ENCODE measurements at regions not wholly inside any gene's neighbourhood (a gene's known extent, or its start where the extent isn't known, plus 50 kb on each side); places are given as distances from the start of the nearest gene placed in this dataset.
"Not testable (repeated sequence)": the region's sequence is repeated elsewhere in the genome, so short reads cannot be mapped to it uniquely, and the experiment has no call there.

DNA sequence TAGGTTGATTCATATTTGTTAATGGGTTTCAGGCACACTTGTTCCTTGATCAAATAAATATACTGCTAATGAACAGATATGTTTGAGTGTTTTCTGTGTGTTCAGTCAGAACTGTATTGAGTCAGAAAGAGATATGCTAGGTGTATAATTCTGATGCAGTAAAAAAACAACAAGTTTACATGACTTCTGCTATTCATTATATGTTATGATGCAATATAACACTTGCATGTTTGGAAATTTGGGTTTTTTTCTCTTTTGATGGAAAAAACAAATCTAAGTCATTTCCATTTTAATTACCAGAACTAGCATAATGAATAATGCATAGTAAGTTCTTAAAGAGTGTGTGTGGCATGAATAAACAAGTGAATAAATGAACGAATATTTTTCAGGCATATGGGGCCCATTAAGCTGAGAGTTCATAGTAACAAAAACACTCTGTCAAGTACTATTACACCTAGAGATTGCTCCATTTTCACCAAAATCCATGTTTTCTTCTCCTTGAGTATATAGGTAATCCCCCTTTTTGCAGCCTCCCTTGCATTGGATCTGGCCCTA, 208.3 kb upstream of the NT5E start:
- intact Hi-C loops (cut with DNase I) = no loop called here
- ATAC-seq (no peak), DNase-seq (ENCODE audit: missing footprints) (no peak)

DNA sequence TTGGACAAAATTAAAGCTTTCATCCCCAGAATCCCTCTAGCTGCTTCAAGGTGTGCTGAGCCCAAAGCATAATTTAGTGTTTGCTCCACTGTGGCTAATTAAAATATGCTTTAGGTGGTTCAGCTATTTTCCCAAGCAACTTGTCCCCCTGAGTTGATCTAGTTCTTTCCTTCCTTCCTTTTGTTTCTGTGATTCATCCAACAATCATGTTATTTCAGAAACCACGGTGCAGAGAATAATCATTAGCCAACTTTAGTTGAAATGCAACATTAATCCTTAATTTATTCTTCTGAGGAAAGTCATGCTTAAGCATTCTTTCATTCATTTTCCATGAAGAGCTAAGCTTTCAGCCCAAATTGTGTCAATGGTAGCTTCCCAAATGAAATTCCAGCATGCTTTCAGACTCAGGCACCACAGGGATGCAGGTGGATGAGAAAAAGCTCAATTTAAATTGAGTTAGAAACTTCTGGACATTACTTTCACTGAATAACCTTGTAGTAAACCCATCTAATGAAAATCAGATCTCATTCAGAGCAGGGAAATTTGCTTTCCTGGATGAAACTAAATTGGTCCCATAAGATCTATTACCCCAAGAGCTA, 209.0 kb upstream of the NT5E start:
- DNase-seq (ENCODE audit: missing footprints) (no peak), ATAC-seq (no peak)
- intact Hi-C loops (cut with DNase I) = no loop called here

DNA sequence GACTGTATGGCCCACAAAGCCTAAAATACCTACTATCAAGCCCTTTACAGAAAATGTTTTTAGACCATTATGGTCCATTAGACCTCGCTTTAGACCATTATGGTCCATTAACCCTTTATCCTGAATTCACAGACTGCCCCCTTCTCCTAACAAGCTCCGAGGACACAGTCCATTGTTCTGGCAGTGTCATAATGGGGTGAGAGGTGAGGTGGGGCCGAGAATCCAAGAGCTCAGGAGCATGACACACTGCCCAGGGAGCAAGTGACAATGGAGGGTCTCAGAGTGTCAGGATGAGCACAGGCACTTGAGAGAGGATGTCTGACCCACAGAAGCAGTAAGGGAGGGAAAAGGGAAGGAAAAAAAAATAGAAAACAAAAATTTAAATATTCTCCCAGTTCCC, 212.4 kb upstream of the NT5E start:
- ATAC-seq = no peak
- DNase-seq (ENCODE audit: missing footprints) = no peak
- intact Hi-C loops (cut with DNase I) = no loop called here

DNA sequence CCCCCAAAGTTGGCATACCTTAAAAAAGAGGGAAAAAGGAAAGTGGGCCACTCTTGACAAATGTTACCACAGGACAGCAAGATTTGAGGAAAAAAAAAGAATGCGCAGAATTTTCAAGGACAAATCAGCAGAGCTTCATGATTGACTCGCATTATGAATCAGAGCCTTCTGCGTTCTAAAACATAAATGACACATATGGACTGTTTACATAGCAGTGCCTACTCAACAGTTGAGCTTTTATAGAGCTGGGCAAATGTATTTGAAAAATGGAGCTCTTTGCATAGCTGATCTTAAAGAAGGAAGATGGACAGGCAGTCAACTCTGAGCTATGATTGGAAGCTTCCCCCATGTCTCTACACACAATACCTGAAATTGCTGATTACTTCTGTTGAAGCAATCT, 213.2 kb upstream of the NT5E start:
- ATAC-seq (no peak), DNase-seq (ENCODE audit: missing footprints) (no peak)
- intact Hi-C loops (cut with DNase I) = no loop called here

DNA sequence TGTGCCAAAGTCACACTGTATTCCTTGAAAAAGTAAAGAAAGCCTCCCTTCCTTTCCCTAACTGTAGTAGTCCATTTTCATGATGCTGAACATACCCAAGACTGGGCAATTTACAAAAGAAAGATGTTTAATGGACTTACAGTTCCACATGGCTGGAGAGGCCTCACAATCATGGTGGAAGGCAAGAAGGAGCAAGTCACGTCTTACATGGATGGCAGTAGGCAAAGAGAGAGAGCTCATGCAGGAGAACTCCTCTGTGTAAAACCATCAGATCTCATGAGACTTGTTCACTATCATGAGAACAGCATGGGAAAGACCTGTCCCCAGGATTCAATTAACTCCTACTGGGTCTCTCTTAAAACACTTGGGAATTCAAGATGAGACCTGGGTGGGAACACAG, 222.5 kb upstream of the NT5E start:
- DNase-seq (ENCODE audit: missing footprints); ATAC-seq; intact Hi-C loops (cut with DNase I): not testable (repeated sequence)

DNA sequence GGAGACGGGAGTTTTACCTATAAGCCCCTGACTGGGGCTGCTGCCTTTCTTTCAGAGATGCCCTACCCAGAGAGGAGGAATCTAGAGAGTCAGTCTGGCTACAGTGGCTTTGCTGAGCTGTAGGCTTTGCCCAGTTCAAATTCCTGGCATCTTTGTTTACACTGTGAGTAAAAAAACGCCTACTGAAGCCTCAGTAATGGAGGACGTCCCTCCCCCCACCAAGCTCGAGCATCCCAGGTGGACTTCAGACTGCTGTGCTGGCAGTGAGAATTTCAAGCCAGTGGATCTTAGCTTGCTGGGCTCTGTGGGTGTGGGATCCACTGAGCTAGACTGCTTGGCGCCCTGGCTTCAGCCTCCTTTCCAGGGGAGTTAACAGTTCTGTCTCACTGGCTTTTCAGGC, 237.1 kb upstream of the NT5E start:
- intact Hi-C loops (cut with DNase I); DNase-seq (ENCODE audit: missing footprints); ATAC-seq: not testable (repeated sequence)

DNA sequence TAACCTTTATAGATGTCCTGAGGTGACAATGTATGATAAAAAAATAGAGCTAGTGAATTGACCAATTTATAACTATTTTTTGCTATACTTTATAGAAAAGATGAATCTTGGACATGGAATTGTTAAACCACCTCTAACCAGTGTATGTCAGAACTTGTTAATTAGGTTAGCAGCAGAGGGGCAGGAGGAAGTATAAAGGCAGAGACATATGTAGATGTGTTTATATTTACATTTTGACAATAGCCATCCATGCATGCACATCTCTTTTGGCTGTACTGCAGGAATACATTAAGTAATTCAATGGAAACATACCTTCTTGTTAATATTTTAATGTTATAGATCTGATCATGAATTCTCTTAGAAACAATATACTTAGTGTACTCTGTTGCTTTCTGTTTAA, 254.6 kb upstream of the NT5E start:
- intact Hi-C loops (cut with DNase I) = no loop called here
- ATAC-seq = no peak
- no peak for DNase-seq (ENCODE audit: missing footprints)

DNA sequence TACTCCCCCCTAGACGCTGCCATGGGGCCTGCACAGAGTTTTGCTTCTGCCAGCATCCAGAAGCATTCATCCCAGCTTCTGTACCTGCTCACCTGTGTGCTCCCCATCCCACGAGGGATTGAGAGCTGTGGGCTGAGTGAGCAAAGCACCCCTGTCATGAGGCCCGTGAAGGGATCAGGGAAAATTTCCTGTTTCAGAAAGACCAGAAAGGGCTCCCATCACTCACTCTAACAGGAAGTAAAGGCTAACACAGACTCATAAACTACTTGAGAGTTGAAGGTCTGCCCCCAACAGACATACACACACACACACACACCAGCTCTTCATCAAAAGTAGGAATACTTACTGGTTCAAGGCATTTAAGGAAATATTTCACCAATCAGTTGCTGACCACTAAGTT, 256.5 kb upstream of the NT5E start:
- ATAC-seq (no peak), DNase-seq (ENCODE audit: missing footprints) (no peak)
- intact Hi-C loops (cut with DNase I) = no loop called here

DNA sequence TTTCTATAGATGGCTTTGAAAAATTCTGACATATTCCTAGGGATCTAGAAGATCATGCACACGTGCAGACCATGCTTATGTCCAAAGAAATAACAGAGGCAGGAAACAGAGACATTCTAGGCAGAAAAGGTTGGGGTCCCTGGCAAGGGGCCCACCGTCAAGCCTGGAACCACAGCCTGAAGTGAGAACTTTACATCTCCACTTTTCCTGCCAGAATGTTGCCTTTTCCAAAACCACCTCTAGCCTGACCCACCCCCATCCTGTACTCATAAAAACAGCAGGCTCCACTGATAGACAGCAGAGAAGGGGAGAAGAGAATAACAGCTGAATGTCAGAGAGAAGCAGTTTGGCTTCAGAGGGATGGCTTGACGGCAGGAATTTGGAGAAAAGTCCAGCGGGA, 257.3 kb upstream of the NT5E start:
- ATAC-seq (no peak), DNase-seq (ENCODE audit: missing footprints) (no peak)
- intact Hi-C loops (cut with DNase I) = no loop called here

DNA sequence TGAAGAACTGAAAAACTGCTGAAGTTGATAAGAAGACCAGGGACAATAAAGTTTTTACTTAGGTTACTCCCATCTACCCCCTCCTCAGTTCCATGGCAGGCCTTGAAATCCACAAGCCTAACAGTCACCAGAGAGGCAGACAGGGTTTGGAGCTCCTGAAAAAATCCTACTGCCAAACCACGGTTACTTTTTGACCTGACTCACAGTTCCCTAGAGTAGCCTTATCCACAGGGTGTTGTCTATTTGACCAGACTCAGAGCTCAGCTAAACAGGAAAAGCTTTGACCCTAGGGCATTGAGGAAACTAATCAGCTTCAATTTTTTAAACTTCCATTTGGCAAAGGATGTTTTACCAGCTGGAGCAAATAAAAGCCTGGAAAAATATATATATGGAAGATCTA, 257.7 kb upstream of the NT5E start:
- no peak for ATAC-seq

DNA sequence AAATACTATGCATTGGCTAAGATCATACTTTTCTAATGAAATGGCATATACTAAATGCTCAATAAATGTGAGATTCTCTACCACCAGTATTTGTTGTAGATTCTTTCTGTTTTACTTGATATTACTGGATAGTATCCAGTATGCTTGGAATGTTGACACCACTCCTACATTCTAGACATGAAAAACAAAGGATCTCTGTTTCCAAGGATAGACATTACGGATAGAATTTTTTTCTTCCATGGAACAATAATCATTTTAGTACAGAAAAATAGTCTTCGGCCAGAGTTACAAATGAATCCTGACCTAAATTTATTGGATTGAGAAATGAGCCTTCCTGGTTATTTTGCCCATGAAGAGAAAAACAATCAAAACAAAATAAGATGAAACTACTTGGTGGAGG, 258.2 kb upstream of the NT5E start:
- no peak for DNase-seq (ENCODE audit: missing footprints)
- ATAC-seq = no peak
- intact Hi-C loops (cut with DNase I) = no loop called here

More for the DNA sequence above, 257.7 kb upstream of the NT5E start:
- intact Hi-C loops (cut with DNase I) = no loop called here
- no peak for DNase-seq (ENCODE audit: missing footprints)

DNA sequence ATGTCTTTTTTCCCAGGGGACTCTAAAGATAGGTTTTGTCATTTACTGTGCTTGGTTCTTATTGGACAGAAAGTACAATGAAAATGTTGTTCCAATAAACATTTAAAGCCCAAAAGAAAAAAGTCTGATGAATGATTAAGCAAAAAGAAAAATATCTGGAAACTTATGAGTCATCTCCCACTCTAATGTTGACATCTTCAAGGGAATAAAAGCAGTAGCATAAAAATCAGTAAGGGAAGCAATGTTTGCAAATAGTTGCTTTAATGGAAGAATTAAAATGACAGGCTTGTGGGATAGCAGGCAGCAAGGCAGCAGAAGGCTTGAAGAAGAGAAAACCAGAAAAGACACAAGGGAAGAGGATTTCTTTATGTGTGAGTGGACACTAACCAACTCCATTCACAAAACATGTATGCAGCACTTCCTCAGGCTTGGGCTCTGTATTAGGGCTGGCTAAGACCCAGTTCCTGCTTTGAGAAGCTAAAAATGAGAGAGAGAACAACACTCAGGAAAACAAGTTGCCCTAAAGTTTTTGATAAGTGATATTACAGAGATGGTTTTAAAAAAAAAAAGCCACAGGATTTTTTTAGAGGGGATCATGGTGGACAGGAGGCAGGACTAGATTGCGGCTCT, 263.2 kb upstream of the NT5E start:
- DNase-seq (ENCODE audit: missing footprints) = no peak
- no peak for ATAC-seq

DNA sequence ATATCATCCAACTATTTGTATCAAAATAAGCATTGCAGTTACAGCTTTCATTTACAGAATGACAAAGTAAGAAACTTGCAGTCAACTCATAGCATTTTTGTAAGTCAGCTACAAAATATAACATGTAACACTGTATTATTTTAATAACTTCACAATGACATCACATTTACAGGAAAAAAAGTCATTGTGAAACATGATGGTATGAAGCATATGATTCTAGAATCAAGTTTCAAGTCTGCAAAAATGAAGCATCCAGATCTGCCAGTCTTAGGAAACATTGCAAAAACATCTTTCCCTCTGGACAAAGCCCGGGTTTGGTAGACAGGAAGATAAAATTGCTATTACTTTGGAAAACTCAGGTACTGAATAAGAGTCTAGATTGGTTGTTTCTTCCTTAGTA, 263.9 kb upstream of the NT5E start:
- ATAC-seq (no peak), DNase-seq (ENCODE audit: missing footprints) (no peak)
- intact Hi-C loops (cut with DNase I) = no loop called here

More for the DNA sequence above, 263.2 kb upstream of the NT5E start:
- intact Hi-C loops (cut with DNase I) = no loop called here

DNA sequence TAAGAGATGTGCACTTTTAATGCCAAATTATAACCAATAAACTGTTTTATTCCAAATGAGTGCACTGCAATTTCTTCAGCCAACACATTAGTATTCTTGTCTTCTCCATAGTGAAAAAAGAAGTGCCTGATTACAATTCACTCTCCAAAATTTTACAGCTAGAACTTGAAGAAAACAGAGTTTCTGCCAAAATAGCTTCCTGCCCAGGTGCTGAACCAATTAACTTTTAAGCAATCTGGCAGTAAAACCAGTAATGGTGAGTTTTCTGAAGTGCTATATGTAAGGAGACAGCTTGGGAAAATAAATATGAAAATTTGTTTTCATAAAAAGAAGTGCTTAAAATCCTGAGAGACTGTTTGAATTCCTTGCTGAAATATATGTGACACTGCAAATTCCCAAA, 266.0 kb upstream of the NT5E start:
- intact Hi-C loops (cut with DNase I) = no loop called here
- DNase-seq (ENCODE audit: missing footprints) = no peak
- no peak for ATAC-seq

DNA sequence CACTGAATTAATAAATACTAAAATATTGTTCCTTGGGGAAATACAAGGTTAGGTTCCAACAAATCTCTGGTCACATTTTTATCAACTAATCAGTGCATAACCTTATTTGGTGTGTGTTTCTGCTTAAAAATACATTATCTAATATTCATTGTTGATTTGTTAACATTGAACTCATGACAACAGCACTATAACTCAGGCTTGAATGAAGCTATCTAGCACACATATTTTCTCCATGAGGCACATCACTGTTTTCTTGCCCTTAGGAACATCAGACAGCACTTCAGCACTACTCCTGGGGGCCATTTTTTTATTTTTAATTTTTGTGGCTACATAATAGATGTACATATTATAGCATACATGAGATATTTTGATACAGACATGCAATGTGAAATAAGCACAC, 277.2 kb upstream of the NT5E start:
- ATAC-seq = no peak
- DNase-seq (ENCODE audit: missing footprints) = no peak
- intact Hi-C loops (cut with DNase I) = no loop called here

DNA sequence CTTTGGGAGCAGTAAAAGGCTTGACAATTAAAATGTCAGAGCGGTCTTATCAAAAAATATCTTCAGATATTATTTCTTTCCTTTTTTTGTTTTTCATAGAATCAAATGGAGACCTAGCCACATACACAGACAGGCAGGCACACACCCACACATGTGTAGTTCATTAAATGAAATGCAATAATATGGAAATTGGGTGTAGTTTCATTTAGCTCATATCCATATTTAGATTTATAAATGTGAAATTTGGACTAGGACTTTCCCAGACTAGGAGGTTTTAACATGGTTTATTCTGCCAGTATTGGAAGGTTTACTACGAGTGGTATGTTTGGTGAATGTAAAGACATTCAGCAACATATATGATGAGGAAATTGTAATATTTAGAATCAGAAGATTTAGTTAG, 277.7 kb upstream of the NT5E start:
- no peak for ATAC-seq
- intact Hi-C loops (cut with DNase I) = no loop called here
- DNase-seq (ENCODE audit: missing footprints) = no peak

DNA sequence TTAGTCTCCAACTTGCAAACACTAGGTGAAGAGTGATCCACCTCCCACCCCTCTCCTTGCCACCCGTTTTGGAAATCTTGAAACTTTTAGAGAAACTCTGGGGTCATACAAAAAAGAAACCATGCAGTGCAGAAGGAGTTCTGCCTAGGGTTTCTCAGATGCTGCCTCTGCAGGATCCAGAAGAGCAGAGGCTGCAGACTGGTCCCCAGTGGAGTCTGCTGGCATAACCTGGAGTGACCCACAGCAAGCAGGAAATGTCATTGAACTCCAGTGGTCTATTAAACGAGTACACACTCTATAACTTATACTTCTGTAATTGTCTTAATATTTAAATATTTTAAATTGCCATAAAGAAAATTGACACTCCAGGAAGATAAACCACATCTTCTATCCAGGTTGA, 280.7 kb upstream of the NT5E start:
- intact Hi-C loops (cut with DNase I) = no loop called here

DNA sequence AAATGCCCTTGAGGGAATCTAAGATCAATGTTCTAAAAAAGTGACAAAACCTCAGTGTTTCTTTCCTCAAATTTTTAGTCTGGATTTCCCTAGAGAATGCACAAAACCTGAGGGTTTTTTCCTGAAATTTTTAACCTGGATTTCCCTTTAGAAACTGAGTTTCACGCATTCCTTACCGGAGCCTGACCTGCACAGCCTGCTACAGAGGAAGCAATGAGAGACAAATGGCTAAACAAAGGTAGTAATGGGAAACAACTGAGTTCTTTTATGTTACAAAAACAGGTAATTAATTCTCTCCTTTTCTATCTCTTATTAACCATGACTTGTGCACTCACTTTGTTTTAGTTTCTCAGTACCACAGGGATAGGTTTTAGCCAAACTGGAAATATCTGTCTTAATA, 281.7 kb upstream of the NT5E start:
- intact Hi-C loops (cut with DNase I) = no loop called here
- ATAC-seq (no peak), DNase-seq (ENCODE audit: missing footprints) (no peak)

More for the DNA sequence above, 280.7 kb upstream of the NT5E start:
- ATAC-seq (no peak), DNase-seq (ENCODE audit: missing footprints) (no peak)

DNA sequence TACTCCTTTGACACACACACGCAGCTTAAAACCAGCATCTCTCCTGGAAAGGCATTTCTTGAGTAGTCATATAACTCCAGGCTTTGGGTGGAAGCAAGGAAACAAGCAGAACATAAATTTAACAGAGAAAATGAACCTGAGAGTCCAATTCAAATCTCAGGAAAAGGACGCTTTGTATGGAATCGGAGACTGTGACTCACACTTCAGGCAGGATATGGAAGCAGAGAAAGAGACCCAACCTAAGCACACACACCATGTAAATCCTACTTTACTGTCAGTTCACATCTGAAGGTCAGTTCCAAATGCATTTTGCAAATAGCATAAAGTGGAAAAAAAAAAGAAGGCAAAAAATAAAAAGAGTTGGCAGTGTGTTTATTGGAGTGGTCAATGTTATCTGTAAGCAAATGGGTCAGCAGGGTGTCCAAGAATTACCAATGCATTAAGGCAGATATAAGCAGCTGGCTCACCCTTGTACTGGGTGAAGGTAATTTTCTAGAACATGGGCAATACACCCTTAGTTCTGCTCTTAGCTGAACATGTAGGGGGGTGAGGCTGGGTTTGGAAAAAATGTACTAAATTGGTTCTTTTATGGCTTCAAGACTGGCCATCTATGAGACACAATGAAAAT, 283.7 kb upstream of the NT5E start:
- intact Hi-C loops (cut with DNase I) = no loop called here
- DNase-seq (ENCODE audit: missing footprints) (no peak), ATAC-seq (no peak)

All from Right ventricle myocardium inferior (tissue), 1 donor.